ENCODE measurements at regions not wholly inside any gene's neighbourhood (a gene's known extent, or its start where the extent isn't known, plus 50 kb on each side); places are given as distances from the start of the nearest gene placed in this dataset.

DNA sequence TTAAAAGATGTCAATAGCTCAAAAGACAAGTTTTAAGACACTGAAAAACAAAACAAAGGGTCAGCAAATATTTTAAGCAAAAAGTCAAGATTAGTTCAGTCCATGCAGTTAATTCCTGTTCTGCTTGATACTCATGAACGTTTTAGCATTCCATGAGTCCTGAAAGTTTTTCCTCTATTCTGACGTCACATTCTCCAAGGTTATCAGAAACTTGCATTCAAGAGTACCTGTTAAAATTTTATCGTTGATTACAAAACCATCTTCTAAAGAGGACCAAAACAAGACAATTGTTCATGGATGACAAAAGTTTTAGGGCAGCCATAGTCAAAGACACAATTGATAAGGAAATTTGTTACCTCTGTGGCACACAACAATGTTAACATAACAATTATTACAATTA, 52.5 kb upstream of the VOPP1 start:
- no peak for DNase-seq

DNA sequence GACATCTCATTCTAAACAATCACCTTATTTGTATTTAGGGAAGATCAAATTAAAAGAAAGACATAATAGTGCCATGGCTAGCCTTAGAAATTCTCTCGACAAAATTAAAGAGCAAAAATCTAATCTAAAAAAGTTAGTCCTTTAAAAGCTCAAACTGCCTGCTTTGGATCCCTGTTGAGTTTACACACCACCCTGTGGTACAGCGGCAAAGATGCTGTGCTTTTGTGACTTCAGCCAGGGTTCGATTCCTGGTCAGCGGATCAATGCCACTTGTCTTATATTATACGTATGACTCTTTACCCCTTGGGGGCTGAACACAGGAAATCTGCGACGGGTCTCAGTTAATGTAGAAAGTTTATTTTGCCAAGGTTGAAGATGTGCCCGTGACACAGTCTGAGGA, 51.3 kb upstream of the VOPP1 start:
- DNase-seq = no peak

DNA sequence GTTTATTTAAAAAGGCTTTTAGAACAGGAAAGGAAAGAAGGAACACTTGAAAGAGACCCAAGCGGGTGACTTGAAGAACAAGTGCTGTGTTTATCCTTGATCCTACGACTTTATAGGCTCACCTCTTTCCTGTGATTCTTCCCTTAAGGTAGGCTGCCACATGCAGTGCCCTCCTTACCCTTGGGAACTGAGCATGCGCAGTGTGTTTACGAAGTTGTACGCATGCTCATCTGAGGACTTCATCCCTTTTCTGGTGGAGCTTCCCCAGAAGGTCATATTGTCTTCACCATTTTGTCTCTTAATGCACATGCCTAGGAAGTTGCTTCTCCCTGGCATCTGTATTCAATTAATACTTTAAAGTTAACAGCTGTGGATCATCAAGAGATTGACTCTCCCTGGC, 49.9 kb upstream of the VOPP1 start:
- no peak for DNase-seq

Data from stimulated activated CD4-positive, alpha-beta T cell treated with anti-CD3 and anti-CD28 coated beads, Interleukin-4, amount 100 ng/mL, for 24 hours (primary cell).